ENCODE measurements at regions not wholly inside any gene's neighbourhood (a gene's known extent, or its start where the extent isn't known, plus 50 kb on each side); places are given as distances from the start of the nearest gene placed in this dataset.

DNA sequence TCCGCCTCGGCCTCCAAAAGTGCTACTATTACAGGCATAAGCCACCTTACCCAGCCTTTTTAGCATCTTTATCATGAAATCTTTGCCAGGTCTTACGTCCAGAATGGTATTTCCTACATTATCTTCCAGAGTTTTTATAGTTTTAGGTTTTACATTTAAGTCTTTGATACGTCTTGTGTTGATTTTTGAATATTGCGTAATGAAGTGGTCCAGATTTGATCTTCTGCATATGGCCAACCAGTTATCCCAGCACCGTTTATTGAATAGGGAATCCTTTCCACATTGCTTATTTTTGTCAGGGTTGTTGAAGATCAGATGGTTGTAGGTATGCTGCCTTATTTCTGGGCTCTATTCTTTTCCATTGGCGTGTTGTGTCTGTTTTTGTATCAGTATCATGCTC is 349.6 kb downstream of the KCTD8 start:
- DNase-seq (ENCODE audit: low read depth, low spot score): no peak

GRCh38 chr4:44100456-44100855 is 348.2 kb downstream of the KCTD8 start:
- DNase-seq (ENCODE audit: low read depth, low spot score): no peak

DNA sequence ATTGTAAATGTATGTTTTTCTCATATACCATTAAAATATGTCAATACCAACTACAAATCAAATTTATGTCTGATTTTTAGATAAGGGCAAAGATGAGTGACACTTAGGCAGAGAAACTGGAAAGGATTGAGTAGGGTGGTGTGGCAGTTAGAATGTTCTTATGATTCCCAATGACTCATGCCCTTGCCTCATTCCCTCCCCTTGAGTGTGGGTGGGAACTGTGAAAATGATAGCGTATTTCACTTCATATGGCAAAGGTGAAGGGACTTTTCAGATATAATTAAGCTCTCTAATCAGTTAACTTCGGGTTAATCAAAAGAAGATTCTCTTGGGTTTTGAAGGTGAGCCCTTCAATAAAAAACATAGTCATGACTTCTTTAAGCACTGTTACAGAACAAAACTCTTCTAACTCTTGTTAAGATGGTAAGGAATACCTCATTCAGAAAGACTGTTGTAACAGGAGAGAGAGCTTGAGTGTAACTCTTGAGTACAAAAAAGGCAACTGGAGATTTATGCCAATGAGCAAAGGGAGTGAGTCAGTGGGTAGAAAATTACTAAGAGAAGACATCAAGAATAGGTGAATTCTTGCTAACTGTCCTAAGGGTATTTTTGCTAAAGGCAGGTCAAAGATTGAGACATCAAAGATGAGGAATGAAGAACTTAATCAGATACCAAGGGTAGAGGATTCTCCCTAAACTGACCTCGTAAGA is 329.5 kb downstream of the KCTD8 start:
- no peak for DNase-seq (ENCODE audit: low read depth, low spot score)

GRCh38 chr4:44120646-44121045 is 328.0 kb downstream of the KCTD8 start:
- no peak for DNase-seq (ENCODE audit: low read depth, low spot score)

DNA sequence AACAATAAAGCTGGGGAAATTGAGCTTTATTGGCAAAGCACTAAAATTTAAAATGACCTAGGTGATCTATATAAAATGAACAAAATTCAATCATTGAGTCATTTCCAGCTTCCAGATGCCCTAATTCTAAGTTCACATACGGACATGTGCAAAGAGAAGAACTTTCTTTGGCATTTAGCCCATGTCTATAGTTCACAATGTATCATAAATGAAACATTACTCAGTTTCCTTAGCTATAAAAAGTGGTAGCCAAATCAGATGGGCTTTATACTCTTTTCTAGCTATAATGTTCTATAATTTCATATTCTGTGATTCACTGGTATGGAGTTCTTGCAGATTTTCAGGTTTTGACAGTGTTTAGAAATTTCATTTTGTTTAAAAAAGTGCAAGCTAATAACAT is 327.4 kb downstream of the KCTD8 start:
- DNase-seq (ENCODE audit: low read depth, low spot score): no peak
